ENCODE measurements at regions not wholly inside any gene's neighbourhood (a gene's known extent, or its start where the extent isn't known, plus 50 kb on each side); places are given as distances from the start of the nearest gene placed in this dataset.
"Not testable (repeated sequence)": the region's sequence is repeated elsewhere in the genome, so short reads cannot be mapped to it uniquely, and the experiment has no call there.

DNA sequence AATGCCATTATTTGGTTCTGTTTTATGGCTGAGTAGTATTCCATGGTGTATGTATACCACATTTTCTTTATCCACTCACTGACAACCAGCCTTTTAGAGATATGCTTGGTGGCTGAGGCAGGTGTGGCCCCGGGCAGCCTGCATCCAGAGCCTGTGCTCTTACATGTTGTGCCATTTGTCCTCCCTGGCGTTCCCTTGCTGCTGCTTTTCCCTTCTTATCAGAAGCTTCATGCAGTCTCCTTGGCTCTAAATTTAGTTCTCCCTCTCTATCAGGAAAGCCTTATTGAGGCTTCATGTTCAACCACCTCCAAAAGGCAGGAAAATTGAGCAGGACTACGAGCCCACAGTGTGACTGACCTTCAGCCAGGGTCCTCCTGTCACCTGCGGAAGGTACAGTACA lies 131.7 kb upstream of the ITGA6 start:
- DNase-seq = no peak

GRCh38 chr2:172296267-172297046 lies 130.9 kb upstream of the ITGA6 start:
- DNase-seq = no peak

DNA sequence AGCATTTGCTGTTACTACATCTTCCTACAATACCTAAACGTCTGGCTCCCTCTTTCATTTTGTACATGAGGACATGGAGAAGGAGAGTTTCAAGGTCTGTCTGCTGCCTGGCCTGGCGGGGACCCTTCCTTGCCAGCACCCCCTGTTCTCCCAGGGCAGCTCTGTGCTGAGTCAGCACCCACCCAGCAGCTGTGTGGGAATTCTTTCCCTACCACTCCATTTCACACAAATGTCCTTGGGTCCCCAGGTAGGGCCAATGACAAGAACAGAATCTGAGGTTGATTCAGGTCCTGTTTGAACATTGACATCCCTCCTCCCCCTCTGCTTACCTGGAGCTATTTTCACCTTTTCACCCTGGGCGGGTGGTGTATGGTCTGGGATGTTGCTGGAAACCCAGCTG lies 129.9 kb upstream of the ITGA6 start:
- DNase-seq = no peak

GRCh38 chr2:172297950-172298349 lies 129.4 kb upstream of the ITGA6 start:
- DNase-seq = no peak

DNA sequence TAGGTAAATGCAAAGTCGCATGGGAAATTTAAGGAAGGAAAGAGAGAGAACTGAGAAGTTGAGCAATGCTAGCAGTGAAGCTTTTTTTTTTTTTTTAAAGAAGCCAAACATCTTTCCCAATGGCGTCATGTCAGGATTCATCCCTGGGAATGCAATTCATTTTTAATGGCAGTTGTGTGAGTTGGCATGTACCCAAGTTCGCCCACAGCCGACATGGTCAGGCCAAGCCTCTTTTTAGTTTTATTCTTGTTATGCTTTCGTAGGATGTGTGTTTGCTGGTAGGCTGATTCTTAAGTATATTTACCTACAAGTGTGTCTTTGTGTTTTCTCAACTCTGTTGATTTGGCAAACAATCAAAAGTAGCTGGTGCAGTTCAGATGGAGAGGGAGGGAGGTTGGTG lies 127.6 kb upstream of the ITGA6 start:
- no peak for DNase-seq

DNA sequence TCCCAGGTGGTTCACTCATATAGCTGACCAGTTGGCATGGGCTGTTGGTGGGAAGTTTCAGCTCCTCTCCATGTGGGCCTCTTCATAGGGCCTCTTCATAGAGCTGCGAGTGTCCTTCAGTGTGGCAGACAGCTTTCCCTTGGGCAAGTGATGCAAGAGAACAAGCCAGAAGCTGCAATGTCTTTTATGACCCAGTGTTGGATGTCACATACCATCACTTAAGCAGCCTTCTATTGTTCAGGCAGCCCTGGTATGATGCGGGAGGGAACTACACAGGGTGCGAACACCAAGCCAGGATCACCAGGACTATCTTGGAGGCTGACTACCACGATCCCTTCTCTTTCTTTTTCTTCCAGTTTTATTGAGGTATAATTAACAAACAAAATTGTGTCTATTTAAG lies 126.5 kb upstream of the ITGA6 start:
- no peak for DNase-seq

GRCh38 chr2:172305066-172305465 lies 122.3 kb upstream of the ITGA6 start:
- no peak for DNase-seq

DNA sequence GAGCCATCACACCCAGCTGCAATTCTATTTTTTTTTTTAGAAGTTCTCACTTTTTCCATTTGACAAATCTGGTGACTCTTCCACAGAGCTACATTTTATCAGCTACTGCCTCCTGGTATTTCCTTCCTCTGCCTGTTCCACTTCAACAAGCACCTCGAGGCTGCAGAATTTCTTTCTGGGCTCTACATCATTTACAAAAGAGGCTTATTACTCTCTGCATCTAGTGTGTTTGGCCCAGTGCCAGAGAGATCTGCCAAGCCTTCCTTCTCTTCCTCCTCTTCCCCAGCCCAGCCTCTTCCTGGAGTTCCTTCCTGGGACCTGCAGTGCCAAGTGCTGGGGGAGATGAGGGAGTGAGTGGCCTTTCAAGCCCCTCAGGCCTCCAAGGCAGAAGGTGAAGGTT lies 119.6 kb upstream of the ITGA6 start:
- no peak for DNase-seq

DNA sequence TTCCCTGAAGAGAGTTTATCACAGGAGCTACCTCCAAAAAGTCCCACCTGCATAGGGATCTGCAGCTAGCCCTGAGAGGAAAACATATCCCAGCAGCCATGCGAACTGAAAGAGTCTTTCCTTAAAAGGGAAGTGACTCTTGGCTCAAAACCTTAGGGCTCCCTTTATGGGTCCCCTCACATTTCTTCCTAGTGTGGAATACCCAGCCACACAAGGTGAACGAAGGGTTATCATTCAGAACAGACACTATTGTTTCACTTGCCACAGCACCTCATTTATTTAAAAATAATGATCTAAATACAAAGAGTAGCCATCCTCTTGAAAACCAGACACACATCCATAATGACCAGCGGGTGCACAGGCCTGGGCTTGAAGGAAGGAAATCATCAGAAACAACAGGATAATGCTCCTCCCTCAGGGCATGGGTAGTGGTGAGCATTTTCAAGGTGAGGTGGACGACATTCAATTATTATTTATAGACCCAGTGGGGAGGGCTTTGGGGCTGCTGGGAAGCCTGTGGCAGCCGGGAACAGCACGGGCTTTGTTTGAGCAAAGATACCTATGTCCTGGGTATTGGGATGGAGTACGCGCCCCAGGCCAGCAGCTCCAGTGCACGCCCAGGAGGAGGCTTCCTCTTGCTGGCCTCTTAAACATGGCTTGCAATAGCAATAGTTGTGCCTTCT lies 119.0 kb upstream of the ITGA6 start:
- DNase-seq = no peak

DNA sequence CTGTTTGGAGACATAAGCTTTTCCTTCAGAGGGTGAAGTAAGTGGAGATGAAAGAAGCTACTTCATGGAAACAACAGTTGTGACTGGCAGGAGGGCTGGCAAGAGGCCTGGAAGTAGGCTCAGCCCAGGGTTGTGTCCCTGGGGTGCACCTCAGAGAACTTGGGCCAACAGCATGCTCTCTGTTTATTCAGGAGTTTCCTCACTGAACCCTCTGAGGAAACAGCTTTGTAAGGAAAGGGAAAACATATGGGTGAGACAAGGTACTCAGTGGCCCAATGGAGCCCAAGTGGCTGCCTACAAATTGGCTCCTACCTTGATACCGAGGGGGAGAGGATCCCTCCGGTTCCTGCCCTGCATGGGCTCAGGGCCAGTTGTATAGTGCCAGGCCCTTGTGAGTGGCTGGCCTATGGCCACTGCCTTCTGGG lies 115.5 kb upstream of the ITGA6 start:
- no peak for DNase-seq

- no peak for DNase-seq
Observed at GRCh38 chr2:172313715-172314341, 113.6 kb upstream of the ITGA6 start.

DNA sequence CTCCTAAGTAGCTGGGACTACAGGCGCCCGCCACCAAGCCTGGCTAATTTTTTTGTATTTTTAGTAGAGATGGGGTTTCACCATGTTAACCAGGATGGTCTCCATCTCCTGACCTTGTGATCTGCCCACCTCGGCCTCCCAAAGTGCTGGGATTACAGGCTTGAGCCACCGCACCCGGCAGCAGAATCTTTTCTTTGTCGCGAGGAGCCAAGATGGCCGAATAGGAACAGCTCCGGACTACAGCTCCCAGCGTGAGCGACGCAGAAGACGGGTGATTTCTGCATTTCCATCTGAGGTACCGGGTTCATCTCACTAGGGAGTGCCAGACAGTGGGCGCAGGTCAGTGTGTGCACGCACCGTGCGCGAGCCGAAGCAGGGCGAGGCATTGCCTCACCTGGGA lies 112.3 kb upstream of the ITGA6 start:
- DNase-seq = not testable (repeated sequence)

- no peak for DNase-seq
Observed at GRCh38 chr2:172322049-172322448, 105.3 kb upstream of the ITGA6 start.

- no peak for DNase-seq
Observed at GRCh38 chr2:172323256-172323655, 104.1 kb upstream of the ITGA6 start.

DNA sequence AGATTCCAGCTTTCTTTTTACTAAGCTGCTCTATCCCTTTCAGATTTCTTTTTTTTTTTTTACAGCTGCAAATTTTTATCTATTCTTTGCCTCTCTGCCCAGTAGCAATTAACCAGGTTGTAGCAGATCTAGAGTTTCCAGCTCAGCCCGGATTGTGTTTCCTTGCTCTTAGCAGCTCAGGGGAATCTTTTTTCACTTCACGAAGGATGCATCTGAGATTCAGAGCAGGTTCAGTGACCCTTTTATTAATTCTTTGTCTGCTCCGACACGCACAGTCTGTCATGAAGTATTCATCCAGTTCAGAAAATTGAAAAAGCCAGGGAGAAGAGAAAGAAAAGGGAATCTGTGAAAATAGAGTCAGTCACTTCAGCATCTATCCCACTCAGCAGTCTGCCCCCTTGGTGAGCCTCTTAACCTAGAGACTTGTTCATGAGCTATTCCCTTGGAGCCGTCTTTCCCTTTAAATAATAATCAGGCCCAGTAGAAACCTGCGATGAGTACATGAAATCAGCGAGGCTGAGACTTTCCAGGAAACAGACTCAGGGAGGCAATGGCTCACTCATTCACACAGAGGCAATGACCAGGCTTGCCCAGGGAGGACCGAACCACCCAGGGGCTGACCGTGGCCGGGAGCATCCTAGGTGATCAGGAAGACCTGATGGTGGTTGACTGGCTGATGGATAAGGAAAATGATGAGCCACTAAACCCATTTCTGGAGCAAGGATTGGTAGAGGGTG lies 103.4 kb upstream of the ITGA6 start:
- DNase-seq = no peak

GRCh38 chr2:172326211-172326509 lies 101.2 kb upstream of the ITGA6 start:
- DNase-seq = no peak

GRCh38 chr2:172328103-172328841 lies 99.1 kb upstream of the ITGA6 start:
- DNase-seq = no peak

DNA sequence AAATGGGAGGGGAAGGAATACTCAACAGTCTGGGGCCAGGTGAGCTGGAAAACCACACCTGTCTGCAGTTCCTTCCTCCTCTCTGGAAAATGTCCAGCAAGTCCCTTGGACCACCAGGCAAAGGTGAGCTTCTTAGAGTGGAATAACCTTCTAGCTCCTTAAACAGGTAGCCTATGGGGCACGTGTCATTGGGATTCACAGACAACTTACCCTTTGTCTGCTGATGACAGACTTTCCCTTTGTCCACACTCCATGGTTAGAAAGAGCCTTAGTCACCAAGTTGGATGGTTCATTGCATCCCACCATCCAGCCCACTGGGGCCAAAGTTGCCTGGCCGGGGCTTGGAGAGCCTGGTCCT lies 98.0 kb upstream of the ITGA6 start:
- DNase-seq = no peak

DNA sequence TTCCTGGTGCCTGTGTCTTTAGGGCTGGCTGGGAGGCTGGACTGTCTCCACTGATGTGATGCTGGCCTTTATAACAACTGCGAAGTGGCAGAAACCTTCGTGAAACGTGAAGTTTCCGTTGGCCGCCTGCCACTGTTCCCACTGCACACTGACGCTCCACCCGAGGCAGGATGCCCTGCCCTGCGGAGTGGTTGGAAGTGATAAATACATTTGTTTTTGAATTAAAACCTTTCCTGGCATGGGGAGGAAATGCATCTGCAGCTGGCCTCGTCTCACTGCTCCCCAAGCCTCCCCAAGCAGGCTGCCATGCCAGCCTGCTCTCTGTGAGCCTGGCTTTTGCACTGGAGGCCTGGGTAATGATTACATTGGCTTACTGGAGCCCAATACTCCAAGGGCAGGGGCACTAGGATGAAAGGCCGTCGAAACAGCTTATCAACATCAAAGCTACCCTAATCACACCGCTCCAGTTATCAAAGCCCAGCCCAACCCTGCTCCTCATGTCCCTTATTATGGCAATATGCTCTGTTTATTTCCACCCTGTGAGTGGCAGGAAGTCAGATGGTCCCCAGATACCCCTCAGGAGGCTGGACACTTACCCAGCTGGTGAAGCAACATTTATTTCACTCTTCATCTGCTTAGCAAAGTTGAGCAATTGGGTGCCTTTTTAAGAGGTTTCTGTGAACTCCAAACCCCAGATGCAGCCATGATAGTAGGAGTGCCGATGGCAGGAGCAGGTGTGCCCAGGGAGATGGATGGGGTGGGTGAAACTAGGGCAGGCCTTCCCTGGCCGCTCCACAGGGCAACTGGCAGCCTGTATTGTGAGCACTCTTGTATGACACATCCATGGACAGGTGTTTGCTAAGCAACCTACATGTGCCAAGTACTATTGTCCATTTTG lies 97.4 kb upstream of the ITGA6 start:
- no peak for DNase-seq

DNA sequence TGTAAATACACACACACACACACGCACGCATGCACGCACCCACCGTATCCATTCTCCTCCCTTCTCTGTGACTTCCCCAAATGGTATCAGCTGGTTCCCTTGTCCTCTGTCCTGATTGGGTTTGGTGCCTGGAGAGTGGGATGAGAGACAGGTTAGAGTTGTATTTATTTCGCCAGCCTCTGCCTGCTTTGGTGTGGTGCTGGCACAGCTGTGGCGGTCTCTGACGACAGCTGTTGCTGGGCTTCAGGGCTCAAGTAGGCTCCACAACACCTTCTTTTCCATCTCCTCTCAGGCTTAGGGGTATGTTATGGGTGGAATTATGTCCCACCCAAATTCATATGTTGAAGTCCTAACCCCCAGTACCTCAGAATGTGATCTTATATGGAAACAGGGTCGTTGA lies 94.9 kb upstream of the ITGA6 start:
- DNase-seq = no peak

DNA sequence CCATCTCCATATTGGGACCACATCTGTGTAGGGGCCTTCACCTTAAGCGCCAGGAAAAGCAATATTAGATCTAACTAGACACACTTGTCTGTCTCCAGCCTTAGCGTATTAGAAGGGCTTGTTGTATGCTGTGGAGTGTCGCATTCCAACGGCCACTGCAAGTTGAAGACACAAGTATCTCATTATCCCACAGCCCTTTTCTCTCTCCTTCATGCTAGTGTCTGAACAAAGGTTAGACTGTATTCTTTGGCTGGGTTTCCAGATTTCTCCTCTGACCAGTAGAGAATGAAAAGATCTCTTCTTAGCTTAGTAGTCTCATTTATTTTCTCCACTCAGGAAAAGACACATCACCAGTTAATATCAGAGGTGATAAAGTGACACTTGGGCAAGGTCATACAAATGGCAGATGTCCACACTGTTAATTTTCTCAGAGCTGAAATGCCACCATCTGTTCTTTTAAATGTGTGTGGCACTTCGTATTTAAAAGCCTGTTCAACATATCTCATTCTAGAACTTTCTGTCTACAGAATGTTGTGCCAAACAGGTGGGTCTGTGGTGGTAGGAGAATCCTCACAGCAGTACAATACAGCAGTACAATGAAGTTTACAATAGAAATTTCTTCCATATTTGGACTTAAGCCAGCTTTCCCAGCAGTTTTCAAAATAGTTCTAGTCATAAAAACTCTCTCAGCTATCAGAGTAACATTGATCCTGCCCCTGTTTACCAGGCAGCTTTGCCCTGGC lies 94.0 kb upstream of the ITGA6 start:
- DNase-seq = no peak

Measured in NCI-H1048 (cell line).